H1 (cell line): ENCODE measurements at regions not wholly inside any gene's neighbourhood (a gene's known extent, or its start where the extent isn't known, plus 50 kb on each side); places are given as distances from the start of the nearest gene placed in this dataset.

ENCODE experiments used
- CTCF ChIA-PET: fragments of 300-600 bp; sonication (Branson Sonifier 250); formaldehyde crosslinking; loops from one replicate; lab custom pipeline; 2021; ENCODE audit not compliant: partially characterized antibody; lab: Charles Lee
- POLR2A ChIA-PET: fragments of 300-600 bp; sonication (Branson Sonifier 250); formaldehyde crosslinking; loops from one replicate; lab custom pipeline; 2021; ENCODE audit warnings: inconsistent platforms; ENCODE audit not compliant: partially characterized antibody; lab: Charles Lee
- DNase-seq, 2 experiments: peaks; one replicate each; pipeline versions ENCODE4 v3.0.0 to v3.0.0-alpha.2; 2010 to 2022; ENCODE audit warnings: low spot score in 2 of 2, low read depth in 1 of 2, mixed read lengths in 1 of 2
- FAIRE-seq: peaks from 2 replicates; lab custom pipeline; 2011; peaks lifted over from hg19 to GRCh38; lab: Jason Lieb, UNC
- H2AFZ ChIP-seq: 2 replicates; pipeline ENCODE4 v1.8.1; 2012; ENCODE audit warnings: low read length, inconsistent platforms
- H2AK5ac ChIP-seq: 2 replicates; pipeline ENCODE4 v1.6.1; 2013; ENCODE audit warnings: low read depth, low read length
- H2BK120ac ChIP-seq: replicated peaks from 2 replicates; pipeline ENCODE3; 2013; ENCODE audit warnings: low read depth, low read length, inconsistent platforms
- H2BK12ac ChIP-seq: 2 replicates; pipeline ENCODE4 v1.6.1; 2013; ENCODE audit warnings: low read depth, low read length
- H2BK15ac ChIP-seq: 2 replicates; pipeline ENCODE4 v1.6.1; 2013; ENCODE audit warnings: low read length
- H2BK20ac ChIP-seq: 2 replicates; pipeline ENCODE4 v1.6.1; 2013; ENCODE audit warnings: low read length
- H2BK5ac ChIP-seq: 2 replicates; pipeline ENCODE4 v1.6.1; 2013; ENCODE audit warnings: low read depth, low read length
- H3K14ac ChIP-seq: 2 replicates; pipeline ENCODE4 v1.6.1; 2013; ENCODE audit warnings: inconsistent platforms; ENCODE audit not compliant: insufficient read length
- H3K18ac ChIP-seq: 2 replicates; pipeline ENCODE4 v1.6.1; 2013; ENCODE audit warnings: low read length; ENCODE audit errors: extremely low read depth
- H3K23ac ChIP-seq: 2 replicates; pipeline ENCODE4 v1.6.1; 2013; ENCODE audit warnings: inconsistent platforms; ENCODE audit not compliant: insufficient read length
- H3K23me2 ChIP-seq: 2 replicates; pipeline ENCODE4 v1.6.1; 2013; ENCODE audit warnings: low read depth, low read length
- H3K27ac ChIP-seq: 2 replicates; pipeline ENCODE4 v1.6.1; 2011; ENCODE audit warnings: low read depth, low read length, inconsistent platforms
- H3K27me3 ChIP-seq, 4 experiments: replicated peaks in 1 of 4; 1 replicate in 1 of 4; 2 replicates in 3 of 4; pipeline versions ENCODE4 v1.6.1 to v1.8.1; 2011 to 2013; ENCODE audit warnings: low read length in 3 of 4, mild to moderate bottlenecking in 3 of 4, inconsistent platforms in 2 of 4, mixed read lengths in 2 of 4, moderate library complexity in 1 of 4; ENCODE audit not compliant: control insufficient read depth in 3 of 4, insufficient read depth in 3 of 4; ENCODE audit errors: extremely low read depth in 1 of 4
- H3K36me3 ChIP-seq, 4 experiments: 2 replicates each; pipeline versions ENCODE4 v1.6.1 to v1.8.1; 2011 to 2013; ENCODE audit warnings: mild to moderate bottlenecking in 4 of 4, low read length in 3 of 4, moderate library complexity in 2 of 4, control low read depth in 1 of 4, inconsistent platforms in 1 of 4; ENCODE audit not compliant: insufficient read depth in 4 of 4, control insufficient read depth in 2 of 4
- H3K4ac ChIP-seq: replicated peaks from 2 replicates; pipeline ENCODE3; 2013; ENCODE audit warnings: low read length, low read depth, mixed read lengths, inconsistent platforms; ENCODE audit not compliant: insufficient read length
- H3K4me1 ChIP-seq, 4 experiments: replicated peaks in 1 of 4; 1 replicate in 1 of 4; 2 replicates in 3 of 4; pipeline versions ENCODE4 v1.6.1 to v1.8.1; 2011 to 2013; ENCODE audit warnings: low read length in 3 of 4, inconsistent platforms in 2 of 4, mixed read lengths in 1 of 4; ENCODE audit not compliant: insufficient read depth in 4 of 4, control insufficient read depth in 3 of 4
- H3K4me2 ChIP-seq, 2 experiments: 2 replicates each; pipeline versions ENCODE4 v1.6.1 to v1.8.1; 2011 to 2013; ENCODE audit warnings: low read depth in 2 of 2, low read length in 2 of 2, control low read depth in 1 of 2, inconsistent platforms in 1 of 2, mild to moderate bottlenecking in 1 of 2; ENCODE audit not compliant: insufficient read depth in 1 of 2
- H3K4me3 ChIP-seq, 4 experiments: fragments of 200-600, 300-600 bp in 1 of 4; sonication (generic), shearing (Covaris generic), sonication (Bioruptor Twin) in 1 of 4; 2 replicates each; pipeline versions ENCODE4 v1.5.1 to v1.8.1; 2011 to 2016; ENCODE audit warnings: low read length in 4 of 4, low read depth in 3 of 4, control low read depth in 2 of 4, inconsistent platforms in 2 of 4, mild to moderate bottlenecking in 2 of 4, mixed read lengths in 1 of 4, moderate library complexity in 1 of 4; ENCODE audit not compliant: insufficient read depth in 2 of 4; ENCODE audit errors: extremely low read depth in 1 of 4
- H3K56ac ChIP-seq: replicated peaks from 2 replicates; pipeline ENCODE3; 2013; ENCODE audit warnings: low read depth, mild to moderate bottlenecking, mixed read lengths, low read length, inconsistent platforms; ENCODE audit not compliant: insufficient read length
- H3K79me1 ChIP-seq: 2 replicates; pipeline ENCODE4 v1.6.1; 2013; ENCODE audit warnings: low read depth, low read length, control low read depth
- H3K79me2 ChIP-seq, 2 experiments: 2 replicates each; pipeline versions ENCODE4 v1.6.1 to v1.8.1; 2012 to 2013; ENCODE audit warnings: low read length in 2 of 2, mild to moderate bottlenecking in 2 of 2, inconsistent platforms in 1 of 2; ENCODE audit not compliant: insufficient read depth in 2 of 2, control insufficient read depth in 1 of 2
- H3K9ac ChIP-seq, 4 experiments: replicated peaks in 1 of 4; 1 replicate in 1 of 4; 2 replicates in 3 of 4; pipeline versions ENCODE4 v1.6.1 to v1.8.1; 2011 to 2013; ENCODE audit warnings: low read depth in 3 of 4, low read length in 3 of 4, control low read depth in 2 of 4, mild to moderate bottlenecking in 2 of 4, moderate library complexity in 2 of 4, inconsistent platforms in 1 of 4; ENCODE audit errors: extremely low read depth in 1 of 4
- H3K9me3 ChIP-seq, 2 experiments: 2 replicates each; pipeline versions ENCODE4 v1.6.1 to v1.8.1; 2012 to 2013; ENCODE audit warnings: mild to moderate bottlenecking in 2 of 2, moderate library complexity in 2 of 2, control low read depth in 1 of 2, inconsistent platforms in 1 of 2, low read depth in 1 of 2, low read length in 1 of 2, mixed read lengths in 1 of 2; ENCODE audit not compliant: insufficient read depth in 2 of 2
- H4K20me1 ChIP-seq, 2 experiments: replicated peaks in 1 of 2; 2 replicates each; pipeline versions ENCODE3 to v1.8.1; 2011 to 2013; ENCODE audit warnings: inconsistent platforms in 2 of 2, low read length in 2 of 2, mild to moderate bottlenecking in 1 of 2; ENCODE audit not compliant: insufficient read depth in 2 of 2, control insufficient read depth in 1 of 2
- H4K5ac ChIP-seq: 2 replicates; pipeline ENCODE4 v1.6.1; 2013; ENCODE audit warnings: low read length, low read depth, mixed read lengths, inconsistent platforms; ENCODE audit not compliant: insufficient read length
- H4K8ac ChIP-seq: 2 replicates; pipeline ENCODE4 v1.8.0; 2013; ENCODE audit warnings: mild to moderate bottlenecking, moderate library complexity, low read length, inconsistent platforms; ENCODE audit not compliant: insufficient read depth; ENCODE audit errors: extremely low read depth
- H4K91ac ChIP-seq: replicated peaks from 2 replicates; pipeline ENCODE3; 2013; ENCODE audit warnings: low read length, mixed read lengths, inconsistent platforms; ENCODE audit not compliant: insufficient read length
- ATF2 ChIP-seq: IDR thresholded peaks from 2 replicates; pipeline ENCODE4 v1.6.1; 2012; ENCODE audit warnings: low read length, inconsistent platforms
- CHD2 ChIP-seq: IDR thresholded peaks from 2 replicates; pipeline ENCODE4 v1.6.1; 2012; ENCODE audit warnings: low read length, improper control_type of control experiment
- CTCF ChIP-seq, 3 experiments: IDR thresholded peaks; 1 replicate in 2 of 3; 2 replicates in 1 of 3; pipeline versions ENCODE4 v1.5.1 to v1.6.1; 2011; ENCODE audit warnings: low read length in 3 of 3, mild to moderate bottlenecking in 3 of 3, inconsistent platforms in 2 of 3, low read depth in 1 of 3, moderate library complexity in 1 of 3; ENCODE audit not compliant: insufficient read depth in 1 of 3; ENCODE audit errors: control extremely low read depth in 1 of 3
- EGR1 ChIP-seq: IDR thresholded peaks from 2 replicates; pipeline ENCODE4 v1.6.1; 2011; ENCODE audit warnings: low read depth, low read length, borderline replicate concordance
- EP300 ChIP-seq, 2 experiments: IDR thresholded peaks; 1 replicate in 1 of 2; 2 replicates in 1 of 2; pipeline ENCODE4 v1.6.1; 2011 to 2012; ENCODE audit warnings: low read depth in 2 of 2, low read length in 2 of 2, mild to moderate bottlenecking in 2 of 2, borderline replicate concordance in 1 of 2, inconsistent platforms in 1 of 2, moderate library complexity in 1 of 2
- HDAC2 ChIP-seq, 2 experiments: fragments of 300-600 bp in 1 of 2; sonication (generic) in 1 of 2; IDR thresholded peaks; 2 replicates each; pipeline ENCODE4 v1.6.1; 2011 to 2012; ENCODE audit warnings: low read depth in 2 of 2, low read length in 2 of 2, mild to moderate bottlenecking in 2 of 2, moderate library complexity in 2 of 2, borderline replicate concordance in 1 of 2, inconsistent platforms in 1 of 2
- MAX ChIP-seq: IDR thresholded peaks from 2 replicates; pipeline ENCODE4 v1.6.1; 2012; ENCODE audit warnings: inconsistent platforms
- RXRA ChIP-seq: IDR thresholded peaks from 2 replicates; pipeline ENCODE4 v1.6.1; 2011; ENCODE audit warnings: low read depth, mild to moderate bottlenecking, low read length, moderate library complexity; ENCODE audit not compliant: insufficient read depth
- WGBS, 2 experiments: shearing (Covaris generic) in 1 of 2; methylation state at CpG; one replicate each; pipeline versions ENCODE4 v1.1.6 to v1.1.7; 2013 to 2015; ENCODE audit warnings: low lambda C conversion rate in 2 of 2, mixed read lengths in 2 of 2, inconsistent platforms in 1 of 2, low coverage in 1 of 2, missing lambda C conversion rate in 1 of 2; ENCODE audit not compliant: insufficient replicate concordance in 2 of 2, insufficient coverage in 1 of 2, insufficient read length in 1 of 2; ENCODE audit errors: extremely low coverage in 1 of 2, missing lambda C conversion rate in 1 of 2; 5-methylcytosine and 5-hydroxymethylcytosine counted together

GRCh38 chr3:144556392-144556791 is 584.8 kb downstream of the DIPK2A start:
- H4K5ac ChIP-seq: no peak overlapping the region
- DNase-seq: no peak
- H2BK12ac ChIP-seq: no peak overlapping the region
- H3K4me1 ChIP-seq: peaks cover 0 to 4% (median 2%) of the 10 kb centered on the region in 4 experiments; a peak in 1 of 7 replicates
- H2BK20ac ChIP-seq: no peak overlapping the region
- no peak overlapping the region for H3K4me3 ChIP-seq
- no peaks in the 10 kb centered on the region for H3K79me1 ChIP-seq
- no peak overlapping the region for H3K4me2 ChIP-seq
- TF ChIP-seq EGR1: no peak
- TF ChIP-seq CTCF (IDR thresholded peaks at IDR 0.05; ENCODE audit: control extremely low read depth in 1 of 3, insufficient read depth in 1 of 3, low read depth in 1 of 3, low read length in 3 of 3): no peak
- no peak for TF ChIP-seq ATF2
- no peak for TF ChIP-seq HDAC2 (IDR thresholded peaks at IDR 0.05; ENCODE audit: borderline replicate concordance in 1 of 2, low read depth in 2 of 2, low read length in 2 of 2)
- no peak for TF ChIP-seq EP300 (IDR thresholded peaks at IDR 0.05; ENCODE audit: borderline replicate concordance in 1 of 2, low read depth in 2 of 2, low read length in 2 of 2)
- no peak for TF ChIP-seq CHD2
- no peak for TF ChIP-seq MAX
- no peak for TF ChIP-seq RXRA
- H4K91ac ChIP-seq: no peak overlapping the region
- H3K56ac ChIP-seq: no peak overlapping the region
- FAIRE-seq: no peak
- H2BK15ac ChIP-seq: no peak overlapping the region
- ChIA-PET POLR2A (no interaction called here), CTCF (no interaction called here)
- H3K79me2 ChIP-seq: no peaks in the 10 kb centered on the region
- no peak overlapping the region for H3K18ac ChIP-seq
- no peaks in the 10 kb centered on the region for H4K20me1 ChIP-seq
- no peaks in the 10 kb centered on the region for H3K23me2 ChIP-seq
- no peak overlapping the region for H3K4ac ChIP-seq
- H3K14ac ChIP-seq: no peak overlapping the region
- H3K23ac ChIP-seq: no peak overlapping the region
- H3K27ac ChIP-seq: no peak overlapping the region
- H2BK120ac ChIP-seq: no peak overlapping the region
- no peak overlapping the region for H2BK5ac ChIP-seq
- no peak overlapping the region for H2AFZ ChIP-seq
- H3K9me3 ChIP-seq: no peaks in the 10 kb centered on the region
- WGBS, 2 experiments: 95% methylated on average over 3 of the region's 3 CpGs; no CpG with 5 or more reads in 1 of the 2 experiments
- no peak overlapping the region for H2AK5ac ChIP-seq
- no peaks in the 10 kb centered on the region for H3K27me3 ChIP-seq
- H4K8ac ChIP-seq: no peak overlapping the region
- H3K9ac ChIP-seq: no peak overlapping the region
- no peaks in the 10 kb centered on the region for H3K36me3 ChIP-seq
